ENCODE measurements at regions not wholly inside any gene's neighbourhood (a gene's known extent, or its start where the extent isn't known, plus 50 kb on each side); places are given as distances from the start of the nearest gene placed in this dataset.

- TF ChIP-seq FOXP2 (optimal IDR thresholded peaks at IDR 0.05; ENCODE audit: borderline replicate concordance, extremely low read depth, extremely low read length, insufficient read depth) (no peak), POLR2AphosphoS5 (IDR thresholded peaks at IDR 0.05; ENCODE audit: low read depth, low read length) (no peak), REST (IDR thresholded peaks at IDR 0.05; ENCODE audit: insufficient read depth in 1 of 2, low read depth in 2 of 2, low read length in 2 of 2) (no peak), SIN3A (IDR thresholded peaks at IDR 0.05; ENCODE audit: borderline replicate concordance, insufficient read depth, low read length) (no peak), TAF1 (IDR thresholded peaks at IDR 0.05; ENCODE audit: borderline replicate concordance, insufficient read depth, low read length) (no peak)
These were observed 128.5 kb upstream of the POU3F1 start for GRCh38 chr1:38175121-38175520.

- TF ChIP-seq SIN3A (IDR thresholded peaks at IDR 0.05; ENCODE audit: borderline replicate concordance, insufficient read depth, low read length) (no peak), REST (IDR thresholded peaks at IDR 0.05; ENCODE audit: insufficient read depth in 1 of 2, low read depth in 2 of 2, low read length in 2 of 2) (no peak), FOXP2 (optimal IDR thresholded peaks at IDR 0.05; ENCODE audit: borderline replicate concordance, extremely low read depth, extremely low read length, insufficient read depth) (no peak), TAF1 (IDR thresholded peaks at IDR 0.05; ENCODE audit: borderline replicate concordance, insufficient read depth, low read length) (no peak), POLR2AphosphoS5 (IDR thresholded peaks at IDR 0.05; ENCODE audit: low read depth, low read length) (no peak)
These were observed 127.3 kb upstream of the POU3F1 start for GRCh38 chr1:38173848-38174247.

- TF ChIP-seq FOXP2 (optimal IDR thresholded peaks at IDR 0.05; ENCODE audit: borderline replicate concordance, extremely low read depth, extremely low read length, insufficient read depth), result no peak
- TF ChIP-seq TAF1 (IDR thresholded peaks at IDR 0.05; ENCODE audit: borderline replicate concordance, insufficient read depth, low read length), result no peak
- no peak for TF ChIP-seq SIN3A (IDR thresholded peaks at IDR 0.05; ENCODE audit: borderline replicate concordance, insufficient read depth, low read length)
These were observed 126.7 kb upstream of the POU3F1 start for GRCh38 chr1:38173157-38173831.

GRCh38 chr1:38169121-38169520 is 122.5 kb upstream of the POU3F1 start:
- TF ChIP-seq POLR2AphosphoS5 (IDR thresholded peaks at IDR 0.05; ENCODE audit: low read depth, low read length) (no peak), SIN3A (IDR thresholded peaks at IDR 0.05; ENCODE audit: borderline replicate concordance, insufficient read depth, low read length) (no peak), TAF1 (IDR thresholded peaks at IDR 0.05; ENCODE audit: borderline replicate concordance, insufficient read depth, low read length) (no peak), REST (IDR thresholded peaks at IDR 0.05; ENCODE audit: insufficient read depth in 1 of 2, low read depth in 2 of 2, low read length in 2 of 2) (no peak), FOXP2 (optimal IDR thresholded peaks at IDR 0.05; ENCODE audit: borderline replicate concordance, extremely low read depth, extremely low read length, insufficient read depth) (no peak)

GRCh38 chr1:38168365-38168764 is 121.8 kb upstream of the POU3F1 start:
- no peak for TF ChIP-seq FOXP2 (optimal IDR thresholded peaks at IDR 0.05; ENCODE audit: borderline replicate concordance, extremely low read depth, extremely low read length, insufficient read depth)
- TF ChIP-seq REST (IDR thresholded peaks at IDR 0.05; ENCODE audit: insufficient read depth in 1 of 2, low read depth in 2 of 2, low read length in 2 of 2), result no peak
- no peak for TF ChIP-seq POLR2AphosphoS5 (IDR thresholded peaks at IDR 0.05; ENCODE audit: low read depth, low read length)
- TF ChIP-seq TAF1 (IDR thresholded peaks at IDR 0.05; ENCODE audit: borderline replicate concordance, insufficient read depth, low read length), result no peak
- no peak for TF ChIP-seq SIN3A (IDR thresholded peaks at IDR 0.05; ENCODE audit: borderline replicate concordance, insufficient read depth, low read length)

Measured in PFSK-1 (cell line).